HEK293T (cell line): ENCODE measurements at regions not wholly inside any gene's neighbourhood (a gene's known extent, or its start where the extent isn't known, plus 50 kb on each side); places are given as distances from the start of the nearest gene placed in this dataset.

ENCODE experiments used
- FOXA1 ChIP-seq: fragments of 450-650 bp; IDR thresholded peaks from 2 replicates; pipeline ENCODE4 v1.6.1; 2016; ENCODE audit warnings: mild to moderate bottlenecking
- LEF1 ChIP-seq: fragments of 450-650 bp; IDR thresholded peaks from 2 replicates; pipeline ENCODE4 v1.6.1; 2017; ENCODE audit warnings: mild to moderate bottlenecking, borderline replicate concordance
- NFRKB ChIP-seq: fragments of 450-650 bp; IDR thresholded peaks from 2 replicates; pipeline ENCODE4 v1.6.1; 2016; ENCODE audit warnings: mild to moderate bottlenecking, moderate library complexity
- SP1 ChIP-seq: fragments of 450-650 bp; IDR thresholded peaks from 2 replicates; pipeline ENCODE4 v1.6.1; 2017
- SUZ12 ChIP-seq: fragments of 450-650 bp; IDR thresholded peaks from 2 replicates; pipeline ENCODE4 v1.6.1; 2016; ENCODE audit warnings: mild to moderate bottlenecking

GRCh38 chr6:80969439-80969838 is 783.0 kb downstream of the TENT5A start:
- TF ChIP-seq FOXA1 (no peak), SP1 (no peak), NFRKB (no peak), LEF1 (no peak), SUZ12 (no peak)
